ENCODE measurements at regions not wholly inside any gene's neighbourhood (a gene's known extent, or its start where the extent isn't known, plus 50 kb on each side); places are given as distances from the start of the nearest gene placed in this dataset.
"Not testable (repeated sequence)": the region's sequence is repeated elsewhere in the genome, so short reads cannot be mapped to it uniquely, and the experiment has no call there.

- peak overlapping the region; percentile 74 for H3K27ac ChIP-seq (ENCODE audit: insufficient read depth, low read length, poor library complexity, severe bottlenecking)
- H3K36me3 ChIP-seq (ENCODE audit: control insufficient read depth, insufficient read depth, low read length), result no peaks in the 10 kb centered on the region
- peaks cover 0 to 1% (median 0%) of the 10 kb centered on the region in 7 donors for H3K9me3 Mint-ChIP-seq
- ATAC-seq (ENCODE audit: low read depth in 2 of 2), result no peak
- peak overlapping the region in 2 of 4 donors; percentile 21 to 72 for H3K4me3 Mint-ChIP-seq
- H3K4me3 ChIP-seq (ENCODE audit: low read depth, low read length), result no peak overlapping the region
- H3K4me1 ChIP-seq (ENCODE audit: control insufficient read depth, insufficient read depth, low read length, poor library complexity, severe bottlenecking), result peaks cover 50% of the 10 kb centered on the region
- H3K27ac Mint-ChIP-seq, result peak overlapping the region in 2 of 3 donors; percentile 81 to 95
- peaks cover 14 to 79% (median 41%) of the 10 kb centered on the region in 4 donors for H3K4me1 Mint-ChIP-seq
- no peaks in the 10 kb centered on the region for H3K27me3 Mint-ChIP-seq
- H3K9me3 ChIP-seq (ENCODE audit: control insufficient read depth in 2 of 2, low read length in 2 of 2), result no peaks in the 10 kb centered on the region
- no peak for DNase-seq
- H3K27me3 ChIP-seq (ENCODE audit: control insufficient read depth, insufficient read depth, low read length), result no peaks in the 10 kb centered on the region
- H3K36me3 Mint-ChIP-seq, result no peaks in the 10 kb centered on the region
These were observed 60.9 kb upstream of the ATP12A start for GRCh38 chr13:24619282-24619681.

- H3K4me3 Mint-ChIP-seq; ATAC-seq (ENCODE audit: low read depth in 2 of 2); H3K27me3 ChIP-seq (ENCODE audit: control insufficient read depth, insufficient read depth, low read length); H3K27me3 Mint-ChIP-seq; H3K4me3 ChIP-seq (ENCODE audit: low read depth, low read length); DNase-seq; H3K27ac ChIP-seq (ENCODE audit: insufficient read depth, low read length, poor library complexity, severe bottlenecking); H3K36me3 ChIP-seq (ENCODE audit: control insufficient read depth, insufficient read depth, low read length); H3K9me3 ChIP-seq (ENCODE audit: control insufficient read depth in 2 of 2, low read length in 2 of 2); H3K9me3 Mint-ChIP-seq; H3K36me3 Mint-ChIP-seq: not testable (repeated sequence)
- Mint-ChIP-seq H3K4me1 (peaks cover 27 to 82% (median 53%) of the 10 kb centered on the region in 4 donors), H3K27ac (peak overlapping the region in 2 of 3 donors; percentile 25 to 44)
- peaks cover 64% of the 10 kb centered on the region for H3K4me1 ChIP-seq (ENCODE audit: control insufficient read depth, insufficient read depth, low read length, poor library complexity, severe bottlenecking)
These were observed 57.6 kb upstream of the ATP12A start for GRCh38 chr13:24622481-24623148.

- Histone ChIP-seq H3K27me3 (ENCODE audit: control insufficient read depth, insufficient read depth, low read length) (no peaks in the 10 kb centered on the region), H3K27ac (ENCODE audit: insufficient read depth, low read length, poor library complexity, severe bottlenecking) (no peak overlapping the region), H3K4me3 (ENCODE audit: low read depth, low read length) (no peak overlapping the region), H3K36me3 (ENCODE audit: control insufficient read depth, insufficient read depth, low read length) (no peaks in the 10 kb centered on the region), H3K4me1 (ENCODE audit: control insufficient read depth, insufficient read depth, low read length, poor library complexity, severe bottlenecking) (peaks cover 60% of the 10 kb centered on the region), H3K9me3 (ENCODE audit: control insufficient read depth in 2 of 2, low read length in 2 of 2) (no peaks in the 10 kb centered on the region)
- H3K9me3 Mint-ChIP-seq, result peaks cover 0 to 1% (median 0%) of the 10 kb centered on the region in 7 donors
- H3K27me3 Mint-ChIP-seq, result no peaks in the 10 kb centered on the region
- peaks cover 25 to 82% (median 47%) of the 10 kb centered on the region in 4 donors for H3K4me1 Mint-ChIP-seq
- ATAC-seq (ENCODE audit: low read depth in 2 of 2), result no peak
- no peak overlapping the region for H3K4me3 Mint-ChIP-seq
- DNase-seq, result no peak
- no peak overlapping the region for H3K27ac Mint-ChIP-seq
- no peaks in the 10 kb centered on the region for H3K36me3 Mint-ChIP-seq
These were observed 57.0 kb upstream of the ATP12A start for GRCh38 chr13:24623149-24623665.

- no peak overlapping the region for H3K4me3 Mint-ChIP-seq
- Histone ChIP-seq H3K36me3 (ENCODE audit: control insufficient read depth, insufficient read depth, low read length) (no peaks in the 10 kb centered on the region), H3K27me3 (ENCODE audit: control insufficient read depth, insufficient read depth, low read length) (no peaks in the 10 kb centered on the region), H3K4me1 (ENCODE audit: control insufficient read depth, insufficient read depth, low read length, poor library complexity, severe bottlenecking) (peaks cover 48% of the 10 kb centered on the region), H3K27ac (ENCODE audit: insufficient read depth, low read length, poor library complexity, severe bottlenecking) (no peak overlapping the region), H3K9me3 (ENCODE audit: control insufficient read depth in 2 of 2, low read length in 2 of 2) (no peaks in the 10 kb centered on the region), H3K4me3 (ENCODE audit: low read depth, low read length) (no peak overlapping the region)
- no peaks in the 10 kb centered on the region for H3K36me3 Mint-ChIP-seq
- H3K4me1 Mint-ChIP-seq, result peaks cover 18 to 76% (median 36%) of the 10 kb centered on the region in 4 donors
- no peak for DNase-seq
- H3K27me3 Mint-ChIP-seq, result no peaks in the 10 kb centered on the region
- ATAC-seq (ENCODE audit: low read depth in 2 of 2), result no peak
- H3K27ac Mint-ChIP-seq, result peak overlapping the region; percentile 90 to 100 (median 92)
- H3K9me3 Mint-ChIP-seq, result peaks cover 0 to 2% (median 0%) of the 10 kb centered on the region in 7 donors
These were observed 55.8 kb upstream of the ATP12A start for GRCh38 chr13:24624363-24624762.

- H3K36me3 Mint-ChIP-seq, result no peaks in the 10 kb centered on the region
- H3K36me3 ChIP-seq (ENCODE audit: control insufficient read depth, insufficient read depth, low read length), result no peaks in the 10 kb centered on the region
- DNase-seq, result no peak
- peaks cover 0 to 2% (median 0%) of the 10 kb centered on the region in 7 donors for H3K9me3 Mint-ChIP-seq
- H3K9me3 ChIP-seq (ENCODE audit: control insufficient read depth in 2 of 2, low read length in 2 of 2), result no peaks in the 10 kb centered on the region
- no peak for ATAC-seq (ENCODE audit: low read depth in 2 of 2)
- peak overlapping the region; percentile 90 to 100 (median 92) for H3K27ac Mint-ChIP-seq
- H3K4me1 ChIP-seq (ENCODE audit: control insufficient read depth, insufficient read depth, low read length, poor library complexity, severe bottlenecking), result peaks cover 44% of the 10 kb centered on the region
- no peaks in the 10 kb centered on the region for H3K27me3 ChIP-seq (ENCODE audit: control insufficient read depth, insufficient read depth, low read length)
- no peaks in the 10 kb centered on the region for H3K27me3 Mint-ChIP-seq
- H3K4me3 ChIP-seq (ENCODE audit: low read depth, low read length), result peak overlapping the region; percentile 60
- peak overlapping the region in 2 of 4 donors; percentile 54 for H3K4me3 Mint-ChIP-seq
- H3K27ac ChIP-seq (ENCODE audit: insufficient read depth, low read length, poor library complexity, severe bottlenecking), result peak overlapping the region; percentile 84
- H3K4me1 Mint-ChIP-seq, result peaks cover 20 to 75% (median 37%) of the 10 kb centered on the region in 4 donors
These were observed 55.4 kb upstream of the ATP12A start for GRCh38 chr13:24624801-24625231.

- no peaks in the 10 kb centered on the region for H3K9me3 ChIP-seq (ENCODE audit: control insufficient read depth in 2 of 2, low read length in 2 of 2)
- H3K27me3 Mint-ChIP-seq, result no peaks in the 10 kb centered on the region
- H3K4me3 ChIP-seq (ENCODE audit: low read depth, low read length), result peak overlapping the region; percentile 60
- H3K27ac Mint-ChIP-seq, result peak overlapping the region; percentile 90 to 100 (median 92)
- H3K36me3 Mint-ChIP-seq, result no peaks in the 10 kb centered on the region
- peak overlapping the region; percentile 1 to 55 (median 54) for H3K4me3 Mint-ChIP-seq
- peaks cover 38% of the 10 kb centered on the region for H3K4me1 ChIP-seq (ENCODE audit: control insufficient read depth, insufficient read depth, low read length, poor library complexity, severe bottlenecking)
- peaks cover 23 to 76% (median 34%) of the 10 kb centered on the region in 4 donors for H3K4me1 Mint-ChIP-seq
- H3K27ac ChIP-seq (ENCODE audit: insufficient read depth, low read length, poor library complexity, severe bottlenecking), result peak overlapping the region; percentile 84
- H3K36me3 ChIP-seq (ENCODE audit: control insufficient read depth, insufficient read depth, low read length), result no peaks in the 10 kb centered on the region
- DNase-seq (peak in 2 of 3 donors; percentile 32 to 80), ATAC-seq (ENCODE audit: low read depth in 2 of 2) (peak in 1 of 2 donors; percentile 54)
- no peaks in the 10 kb centered on the region for H3K27me3 ChIP-seq (ENCODE audit: control insufficient read depth, insufficient read depth, low read length)
- H3K9me3 Mint-ChIP-seq, result peaks cover 0 to 2% (median 0%) of the 10 kb centered on the region in 7 donors
These were observed 54.9 kb upstream of the ATP12A start for GRCh38 chr13:24625331-24625731.

GRCh38 chr13:24625870-24626849 lies 54.0 kb upstream of the ATP12A start:
- peak overlapping the region; percentile 60 for H3K4me3 ChIP-seq (ENCODE audit: low read depth, low read length)

More at GRCh38 chr13:24625870-24626849, 54.0 kb upstream of the ATP12A start:
- H3K27ac Mint-ChIP-seq, result peak overlapping the region; percentile 90 to 100 (median 92)
- Histone ChIP-seq H3K27ac (ENCODE audit: insufficient read depth, low read length, poor library complexity, severe bottlenecking) (peak overlapping the region; percentile 84), H3K36me3 (ENCODE audit: control insufficient read depth, insufficient read depth, low read length) (no peaks in the 10 kb centered on the region), H3K27me3 (ENCODE audit: control insufficient read depth, insufficient read depth, low read length) (no peaks in the 10 kb centered on the region), H3K9me3 (ENCODE audit: control insufficient read depth in 2 of 2, low read length in 2 of 2) (no peaks in the 10 kb centered on the region), H3K4me1 (ENCODE audit: control insufficient read depth, insufficient read depth, low read length, poor library complexity, severe bottlenecking) (peaks cover 41% of the 10 kb centered on the region)
- no peaks in the 10 kb centered on the region for H3K27me3 Mint-ChIP-seq
- peak; percentile 78 to 81 for ATAC-seq (ENCODE audit: low read depth in 2 of 2)
- H3K36me3 Mint-ChIP-seq, result no peaks in the 10 kb centered on the region
- peak overlapping the region; percentile 24 to 55 (median 54) for H3K4me3 Mint-ChIP-seq
- peaks cover 0 to 2% (median 0%) of the 10 kb centered on the region in 7 donors for H3K9me3 Mint-ChIP-seq
- peaks cover 29 to 79% (median 36%) of the 10 kb centered on the region in 4 donors for H3K4me1 Mint-ChIP-seq
- DNase-seq, result peak in 2 of 3 donors; percentile 46 to 90
